Liver (tissue), 8 donors: ENCODE measurements at regions not wholly inside any gene's neighbourhood (a gene's known extent, or its start where the extent isn't known, plus 50 kb on each side); places are given as distances from the start of the nearest gene placed in this dataset.

Experiments
- DNase-seq: peaks from one replicate; pipeline ENCODE4 v3.0.0-alpha.2; 2017; ENCODE audit warnings: low spot score
- H3K27ac ChIP-seq, 2 donors: one replicate each; pipeline ENCODE4 v1.7.0; 2013; ENCODE audit warnings: inconsistent platforms in 2 of 2, low read length in 2 of 2, control low read depth in 1 of 2, low read depth in 1 of 2, mild to moderate bottlenecking in 1 of 2
- H3K27me3 ChIP-seq, 4 donors: one replicate each; pipeline versions ENCODE4 v1.6.1 to v1.7.0; 2013; ENCODE audit warnings: low read length in 3 of 4, inconsistent platforms in 1 of 4, mild to moderate bottlenecking in 1 of 4, moderate library complexity in 1 of 4; ENCODE audit not compliant: control insufficient read depth in 4 of 4, insufficient read depth in 4 of 4
- H3K36me3 ChIP-seq, 4 donors: one replicate each; pipeline versions ENCODE4 v1.6.1 to v1.7.0; 2013; ENCODE audit warnings: low read length in 3 of 4, mild to moderate bottlenecking in 3 of 4, low read depth in 1 of 4, moderate library complexity in 1 of 4; ENCODE audit not compliant: control insufficient read depth in 4 of 4, insufficient read depth in 3 of 4
- H3K4me1 ChIP-seq, 4 donors: one replicate each; pipeline versions ENCODE4 v1.6.1 to v1.7.0; 2013; ENCODE audit warnings: low read length in 3 of 4, mild to moderate bottlenecking in 3 of 4, moderate library complexity in 1 of 4; ENCODE audit not compliant: control insufficient read depth in 4 of 4, insufficient read depth in 4 of 4
- H3K4me3 ChIP-seq, 3 donors: one replicate each; pipeline versions ENCODE4 v1.6.1 to v1.7.0; 2013; ENCODE audit warnings: low read length in 3 of 3, control low read depth in 1 of 3, low read depth in 1 of 3, mild to moderate bottlenecking in 1 of 3
- H3K9ac ChIP-seq, 2 donors: one replicate each; pipeline ENCODE4 v1.7.0; 2013; ENCODE audit warnings: low read length in 2 of 2, mild to moderate bottlenecking in 2 of 2, moderate library complexity in 2 of 2, control low read depth in 1 of 2, low read depth in 1 of 2
- H3K9me3 ChIP-seq, 4 donors: one replicate each; pipeline versions ENCODE4 v1.6.1 to v1.7.0; 2013; ENCODE audit warnings: low read length in 3 of 4; ENCODE audit not compliant: control insufficient read depth in 4 of 4
- EGR1 ChIP-seq, 2 donors: IDR thresholded peaks; 2 replicates each; pipeline ENCODE4 v1.6.1; 2016 to 2018; ENCODE audit warnings: antibody characterized with exemption in 2 of 2, low read depth in 2 of 2
- FOXA2 ChIP-seq: IDR thresholded peaks from 2 replicates; pipeline ENCODE4 v1.6.1; 2016; ENCODE audit warnings: antibody characterized with exemption
- GABPA ChIP-seq, 2 donors: IDR thresholded peaks in 1 of 2; conservative IDR thresholded peaks in 1 of 2; 2 replicates each; pipeline ENCODE4 v1.6.1; 2016; ENCODE audit warnings: antibody characterized with exemption in 2 of 2, mild to moderate bottlenecking in 1 of 2, moderate library complexity in 1 of 2
- HNF4A ChIP-seq, 2 donors: conservative IDR thresholded peaks; 2 replicates each; pipeline ENCODE4 v1.6.1; 2016; ENCODE audit warnings: antibody characterized with exemption in 2 of 2, mild to moderate bottlenecking in 2 of 2
- HNF4G ChIP-seq: IDR thresholded peaks from 2 replicates; pipeline ENCODE4 v1.6.1; 2016; ENCODE audit warnings: antibody characterized with exemption
- JUND ChIP-seq, 2 donors: IDR thresholded peaks; 2 replicates each; pipeline ENCODE4 v1.6.1; 2016; ENCODE audit warnings: antibody characterized with exemption in 2 of 2
- NR2F2 ChIP-seq: IDR thresholded peaks from 2 replicates; pipeline ENCODE4 v1.6.1; 2016; ENCODE audit warnings: antibody characterized with exemption
- RAD21 ChIP-seq, 2 donors: IDR thresholded peaks; 2 replicates each; pipeline ENCODE4 v1.6.1; 2016; ENCODE audit warnings: antibody characterized with exemption in 2 of 2, mild to moderate bottlenecking in 2 of 2
- SP1 ChIP-seq: IDR thresholded peaks from 2 replicates; pipeline ENCODE4 v1.6.1; 2018; ENCODE audit warnings: antibody characterized with exemption, mild to moderate bottlenecking
- YY1 ChIP-seq: IDR thresholded peaks from 2 replicates; pipeline ENCODE4 v1.6.1; 2016; ENCODE audit warnings: antibody characterized with exemption, mild to moderate bottlenecking
- WGBS: extraction: QIAGEN DNeasy Blood & Tissue Kit; methylation state at CpG from one replicate; pipeline ENCODE4 v1.1.7; 2013; 5-methylcytosine and 5-hydroxymethylcytosine counted together
- TF ChIP-seq, protein P1 (sequence below): fragments of 150-350 bp; IDR thresholded peaks from 2 replicates; pipeline ENCODE4 v1.5.1; 2017; ENCODE audit warnings: improper control_type of control experiment, low read depth, low read length; ENCODE audit not compliant: missing input control
- TF ChIP-seq, protein P2 (sequence below): IDR thresholded peaks from 2 replicates; pipeline ENCODE4 v1.6.1; 2016; ENCODE audit warnings: antibody characterized with exemption
- TF ChIP-seq, protein P3 (sequence below): IDR thresholded peaks from 2 replicates; pipeline ENCODE4 v1.6.1; 2016; ENCODE audit warnings: antibody characterized with exemption
- TF ChIP-seq, protein P4 (sequence below): IDR thresholded peaks from 2 replicates; pipeline ENCODE4 v1.6.1; 2016; ENCODE audit warnings: antibody characterized with exemption, mild to moderate bottlenecking
- donor health status: healthy.
- donor health status: healthy.
- donor health status: healthy.
- donor health status: healthy.
- donor health status: healthy.

DNA sequence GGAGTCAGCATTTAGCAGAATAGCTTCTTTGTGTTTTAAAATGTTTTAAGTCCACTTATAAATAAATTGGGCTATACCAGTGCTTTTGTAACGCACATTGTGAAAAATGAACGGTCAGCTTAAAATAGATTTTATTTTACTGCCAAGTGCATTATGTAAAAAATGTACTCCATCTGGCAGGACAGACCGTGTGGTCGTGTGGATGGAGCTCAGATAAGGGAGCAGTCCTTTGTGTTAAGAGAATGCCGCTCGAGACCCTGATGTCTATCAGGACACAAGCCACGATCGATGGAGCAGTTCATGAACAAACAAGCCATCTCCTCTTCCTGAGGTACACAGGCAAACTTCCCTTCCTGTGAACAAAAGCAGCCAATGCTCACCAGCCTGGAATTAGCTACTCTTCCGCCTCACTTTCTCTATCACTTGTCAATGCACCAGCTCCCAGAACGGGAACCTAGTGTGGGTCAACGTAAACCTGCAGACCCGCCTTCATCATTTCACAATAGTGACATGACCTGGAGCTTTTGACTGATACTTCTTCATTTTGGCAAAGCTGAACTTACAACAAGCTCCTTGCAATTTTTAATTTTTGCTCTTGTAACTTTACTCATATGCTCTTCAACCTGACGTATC is 243.5 kb downstream of the TGFB2 start:
- Histone ChIP-seq H3K36me3 (no peaks in the 10 kb centered on the region), H3K4me1 (no peaks in the 10 kb centered on the region), H3K27me3 (no peaks in the 10 kb centered on the region), H3K4me3 (no peak overlapping the region), H3K27ac (no peak overlapping the region), H3K9me3 (no peaks in the 10 kb centered on the region), H3K9ac (no peak overlapping the region)
- no peak for TF ChIP-seq GABPA (IDR thresholded peaks at IDR 0.05 in 1 of 2, conservative IDR thresholded peaks at IDR 0.05 in 1 of 2)
- TF ChIP-seq JUND (IDR thresholded peaks at IDR 0.05): no peak
- TF ChIP-seq, protein P1, sequence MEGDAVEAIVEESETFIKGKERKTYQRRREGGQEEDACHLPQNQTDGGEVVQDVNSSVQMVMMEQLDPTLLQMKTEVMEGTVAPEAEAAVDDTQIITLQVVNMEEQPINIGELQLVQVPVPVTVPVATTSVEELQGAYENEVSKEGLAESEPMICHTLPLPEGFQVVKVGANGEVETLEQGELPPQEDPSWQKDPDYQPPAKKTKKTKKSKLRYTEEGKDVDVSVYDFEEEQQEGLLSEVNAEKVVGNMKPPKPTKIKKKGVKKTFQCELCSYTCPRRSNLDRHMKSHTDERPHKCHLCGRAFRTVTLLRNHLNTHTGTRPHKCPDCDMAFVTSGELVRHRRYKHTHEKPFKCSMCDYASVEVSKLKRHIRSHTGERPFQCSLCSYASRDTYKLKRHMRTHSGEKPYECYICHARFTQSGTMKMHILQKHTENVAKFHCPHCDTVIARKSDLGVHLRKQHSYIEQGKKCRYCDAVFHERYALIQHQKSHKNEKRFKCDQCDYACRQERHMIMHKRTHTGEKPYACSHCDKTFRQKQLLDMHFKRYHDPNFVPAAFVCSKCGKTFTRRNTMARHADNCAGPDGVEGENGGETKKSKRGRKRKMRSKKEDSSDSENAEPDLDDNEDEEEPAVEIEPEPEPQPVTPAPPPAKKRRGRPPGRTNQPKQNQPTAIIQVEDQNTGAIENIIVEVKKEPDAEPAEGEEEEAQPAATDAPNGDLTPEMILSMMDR: no peak
- TF ChIP-seq, protein P2, sequence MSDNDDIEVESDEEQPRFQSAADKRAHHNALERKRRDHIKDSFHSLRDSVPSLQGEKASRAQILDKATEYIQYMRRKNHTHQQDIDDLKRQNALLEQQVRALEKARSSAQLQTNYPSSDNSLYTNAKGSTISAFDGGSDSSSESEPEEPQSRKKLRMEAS: no peak
- TF ChIP-seq RAD21 (IDR thresholded peaks at IDR 0.05): no peak
- TF ChIP-seq HNF4G: no peak
- TF ChIP-seq SP1: no peak
- no peak for TF ChIP-seq EGR1 (IDR thresholded peaks at IDR 0.05; ENCODE audit: low read depth in 2 of 2)
- TF ChIP-seq YY1: no peak
- TF ChIP-seq NR2F2: no peak
- TF ChIP-seq, protein P3, sequence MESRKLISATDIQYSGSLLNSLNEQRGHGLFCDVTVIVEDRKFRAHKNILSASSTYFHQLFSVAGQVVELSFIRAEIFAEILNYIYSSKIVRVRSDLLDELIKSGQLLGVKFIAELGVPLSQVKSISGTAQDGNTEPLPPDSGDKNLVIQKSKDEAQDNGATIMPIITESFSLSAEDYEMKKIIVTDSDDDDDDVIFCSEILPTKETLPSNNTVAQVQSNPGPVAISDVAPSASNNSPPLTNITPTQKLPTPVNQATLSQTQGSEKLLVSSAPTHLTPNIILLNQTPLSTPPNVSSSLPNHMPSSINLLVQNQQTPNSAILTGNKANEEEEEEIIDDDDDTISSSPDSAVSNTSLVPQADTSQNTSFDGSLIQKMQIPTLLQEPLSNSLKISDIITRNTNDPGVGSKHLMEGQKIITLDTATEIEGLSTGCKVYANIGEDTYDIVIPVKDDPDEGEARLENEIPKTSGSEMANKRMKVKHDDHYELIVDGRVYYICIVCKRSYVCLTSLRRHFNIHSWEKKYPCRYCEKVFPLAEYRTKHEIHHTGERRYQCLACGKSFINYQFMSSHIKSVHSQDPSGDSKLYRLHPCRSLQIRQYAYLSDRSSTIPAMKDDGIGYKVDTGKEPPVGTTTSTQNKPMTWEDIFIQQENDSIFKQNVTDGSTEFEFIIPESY: no peak
- TF ChIP-seq FOXA2: no peak
- TF ChIP-seq, protein P4, sequence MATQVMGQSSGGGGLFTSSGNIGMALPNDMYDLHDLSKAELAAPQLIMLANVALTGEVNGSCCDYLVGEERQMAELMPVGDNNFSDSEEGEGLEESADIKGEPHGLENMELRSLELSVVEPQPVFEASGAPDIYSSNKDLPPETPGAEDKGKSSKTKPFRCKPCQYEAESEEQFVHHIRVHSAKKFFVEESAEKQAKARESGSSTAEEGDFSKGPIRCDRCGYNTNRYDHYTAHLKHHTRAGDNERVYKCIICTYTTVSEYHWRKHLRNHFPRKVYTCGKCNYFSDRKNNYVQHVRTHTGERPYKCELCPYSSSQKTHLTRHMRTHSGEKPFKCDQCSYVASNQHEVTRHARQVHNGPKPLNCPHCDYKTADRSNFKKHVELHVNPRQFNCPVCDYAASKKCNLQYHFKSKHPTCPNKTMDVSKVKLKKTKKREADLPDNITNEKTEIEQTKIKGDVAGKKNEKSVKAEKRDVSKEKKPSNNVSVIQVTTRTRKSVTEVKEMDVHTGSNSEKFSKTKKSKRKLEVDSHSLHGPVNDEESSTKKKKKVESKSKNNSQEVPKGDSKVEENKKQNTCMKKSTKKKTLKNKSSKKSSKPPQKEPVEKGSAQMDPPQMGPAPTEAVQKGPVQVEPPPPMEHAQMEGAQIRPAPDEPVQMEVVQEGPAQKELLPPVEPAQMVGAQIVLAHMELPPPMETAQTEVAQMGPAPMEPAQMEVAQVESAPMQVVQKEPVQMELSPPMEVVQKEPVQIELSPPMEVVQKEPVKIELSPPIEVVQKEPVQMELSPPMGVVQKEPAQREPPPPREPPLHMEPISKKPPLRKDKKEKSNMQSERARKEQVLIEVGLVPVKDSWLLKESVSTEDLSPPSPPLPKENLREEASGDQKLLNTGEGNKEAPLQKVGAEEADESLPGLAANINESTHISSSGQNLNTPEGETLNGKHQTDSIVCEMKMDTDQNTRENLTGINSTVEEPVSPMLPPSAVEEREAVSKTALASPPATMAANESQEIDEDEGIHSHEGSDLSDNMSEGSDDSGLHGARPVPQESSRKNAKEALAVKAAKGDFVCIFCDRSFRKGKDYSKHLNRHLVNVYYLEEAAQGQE: no peak
- DNase-seq: no peak
- WGBS: 30% methylated on average over 13 of the region's 13 CpGs

DNA sequence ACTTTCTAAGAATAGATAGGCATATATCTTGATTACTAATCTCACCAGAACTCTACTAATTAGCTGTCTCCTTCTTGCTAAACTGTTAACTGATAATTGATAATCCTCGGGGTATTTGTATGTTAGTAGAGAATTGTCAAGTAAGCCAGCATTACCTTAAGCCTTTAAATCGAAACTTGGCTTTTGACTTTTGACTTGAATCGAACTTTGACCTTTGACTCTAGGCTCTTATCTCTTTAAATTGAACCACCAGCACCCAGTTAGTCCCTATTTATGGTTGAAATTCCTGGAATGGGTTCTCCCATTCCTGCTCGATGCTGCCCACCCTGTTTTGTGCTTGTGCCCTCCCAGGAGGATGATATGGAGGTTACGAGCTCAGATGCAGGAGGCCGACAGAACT is 244.4 kb downstream of the TGFB2 start:
- Histone ChIP-seq H3K36me3 (no peaks in the 10 kb centered on the region), H3K9me3 (no peaks in the 10 kb centered on the region), H3K4me1 (no peaks in the 10 kb centered on the region), H3K27ac (no peak overlapping the region), H3K9ac (no peak overlapping the region), H3K27me3 (no peaks in the 10 kb centered on the region), H3K4me3 (no peak overlapping the region)
- TF ChIP-seq YY1 (no peak), HNF4A (conservative IDR thresholded peaks at IDR 0.05) (peak in 1 of 2 donors; percentile 11)
- TF ChIP-seq, protein P3: no peak
- WGBS: 67% methylated on average over 6 of the region's 6 CpGs
- DNase-seq: no peak
